Caki2 (cell line): ENCODE measurements at regions not wholly inside any gene's neighbourhood (a gene's known extent, or its start where the extent isn't known, plus 50 kb on each side); places are given as distances from the start of the nearest gene placed in this dataset.
"Not testable (repeated sequence)": the region's sequence is repeated elsewhere in the genome, so short reads cannot be mapped to it uniquely, and the experiment has no call there.

Experiments
- DNase-seq: peaks from one replicate; pipeline ENCODE4 v3.0.0-alpha.2; 2015; ENCODE audit warnings: low read depth
- in situ Hi-C: cut with HindIII; loops from 2 replicates; pipeline ENCODE4 v1.10.0; 2016; ENCODE audit warnings: low sequenced_read_pairs, low pct_unique_long_range_greater_than_20kb, mixed read lengths

DNA sequence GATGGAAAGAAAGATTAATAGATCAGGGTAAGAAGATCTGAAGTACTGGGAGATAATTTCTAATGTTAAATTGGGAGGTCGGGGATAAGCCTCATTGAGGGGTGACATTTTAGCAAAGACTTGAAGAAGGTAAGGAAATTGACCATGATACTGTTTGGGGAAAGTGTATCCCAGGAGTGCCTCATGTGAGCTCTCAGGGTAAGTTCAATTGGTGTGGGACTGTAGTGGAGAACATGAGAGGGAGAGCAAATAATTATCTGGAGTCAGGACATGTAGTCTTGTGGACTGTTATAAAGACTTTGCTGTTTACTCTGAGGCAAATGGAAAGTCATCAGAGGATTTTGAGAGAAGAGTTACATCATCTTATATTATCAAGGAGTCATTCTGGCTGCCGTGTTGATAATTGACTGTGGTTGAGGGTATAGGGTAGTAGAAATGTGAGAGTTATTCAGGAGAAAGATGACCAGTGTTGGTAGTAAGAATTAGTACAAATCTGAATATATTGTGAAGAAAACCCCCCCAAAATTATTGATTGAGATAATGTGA, 624.4 kb downstream of the ADCYAP1 start:
- DNase-seq, result no peak
- in situ Hi-C loops, result no loop called here

DNA sequence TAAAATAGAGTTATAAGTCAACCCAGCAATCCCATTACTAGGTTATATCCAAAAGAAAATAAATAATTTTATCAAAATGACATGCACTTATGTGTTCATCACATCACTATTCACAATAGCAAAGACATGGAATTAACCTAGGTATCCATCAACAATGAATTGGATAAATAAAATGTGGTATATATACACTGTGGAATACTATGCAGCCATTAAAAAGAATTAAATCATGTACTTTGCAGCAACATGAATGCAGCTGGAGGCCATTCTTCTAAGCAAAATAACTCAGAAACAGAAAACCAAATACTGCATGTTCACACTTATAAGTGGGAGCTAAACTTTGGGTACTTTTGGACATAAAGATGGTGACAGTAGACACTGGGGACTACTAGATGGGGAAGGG, 626.0 kb downstream of the ADCYAP1 start:
- in situ Hi-C loops, result no loop called here
- no peak for DNase-seq

DNA sequence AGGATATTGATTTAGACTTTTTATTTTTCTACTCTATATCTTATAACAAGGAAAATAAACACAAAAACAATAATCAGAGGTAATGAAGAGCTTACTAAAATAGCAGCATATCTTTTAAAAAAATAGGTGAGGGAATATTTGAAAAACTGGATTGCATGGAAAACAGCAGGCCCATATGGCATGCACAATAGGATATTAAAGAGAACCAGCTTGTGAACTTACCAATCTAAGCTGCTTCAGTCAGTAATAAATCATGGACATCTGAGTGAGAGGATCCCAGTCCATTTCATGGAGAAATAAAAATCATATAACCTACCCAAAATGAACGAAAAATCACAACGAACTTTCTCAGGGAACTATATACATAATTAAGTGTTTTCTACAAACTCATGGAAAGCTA, 634.6 kb downstream of the ADCYAP1 start:
- no peak for DNase-seq
- in situ Hi-C loops, result no loop called here

GRCh38 chr18:1541478-1541877, 636.8 kb downstream of the ADCYAP1 start:
- DNase-seq, result no peak
- in situ Hi-C loops, result no loop called here

GRCh38 chr18:1542230-1542774, 637.6 kb downstream of the ADCYAP1 start:
- in situ Hi-C loops, result no loop called here
- no peak for DNase-seq

DNA sequence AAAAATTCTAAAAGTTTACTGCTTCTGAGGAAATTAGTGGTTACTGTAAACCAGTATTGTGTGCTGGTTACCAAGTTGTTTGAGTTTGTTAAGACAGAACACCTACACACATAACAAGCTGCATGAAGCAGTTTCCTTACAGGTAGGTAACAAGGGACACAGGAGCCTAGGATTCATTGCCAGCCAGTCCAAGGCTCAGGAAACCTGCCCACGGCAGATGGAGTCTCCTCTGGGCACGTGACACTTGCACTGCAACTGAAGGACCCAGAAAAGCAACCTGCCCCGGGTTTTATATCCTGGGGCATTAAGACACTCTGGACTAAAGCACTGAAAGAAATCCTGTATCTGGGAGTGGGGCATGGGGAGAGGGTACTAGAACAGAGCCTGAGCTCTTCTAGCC, 639.3 kb downstream of the ADCYAP1 start:
- in situ Hi-C loops, result no loop called here
- no peak for DNase-seq

- in situ Hi-C loops, DNase-seq: not testable (repeated sequence)
Measured at GRCh38 chr18:1557711-1558110, 653.0 kb downstream of the ADCYAP1 start.

DNA sequence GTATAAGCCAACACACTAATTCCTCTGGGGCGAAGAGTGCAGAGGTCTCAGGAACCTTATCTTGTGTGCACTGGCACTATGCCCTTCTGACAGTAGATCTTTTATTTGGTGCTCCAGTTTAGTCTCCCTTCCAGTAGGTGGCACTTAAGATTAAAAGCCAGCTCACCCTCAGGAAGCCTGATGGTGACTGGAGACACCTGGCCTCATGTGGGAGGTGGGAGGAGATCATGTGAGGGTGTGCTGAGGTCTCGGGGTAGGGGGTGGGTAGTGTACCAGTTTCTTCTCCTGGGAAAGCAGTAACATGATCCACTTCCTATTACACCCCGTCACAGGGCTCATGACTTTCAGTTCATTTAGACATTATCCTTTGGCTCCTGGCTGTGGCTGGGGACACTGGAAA, 654.9 kb downstream of the ADCYAP1 start:
- in situ Hi-C loops, result no loop called here
- DNase-seq, result no peak

DNA sequence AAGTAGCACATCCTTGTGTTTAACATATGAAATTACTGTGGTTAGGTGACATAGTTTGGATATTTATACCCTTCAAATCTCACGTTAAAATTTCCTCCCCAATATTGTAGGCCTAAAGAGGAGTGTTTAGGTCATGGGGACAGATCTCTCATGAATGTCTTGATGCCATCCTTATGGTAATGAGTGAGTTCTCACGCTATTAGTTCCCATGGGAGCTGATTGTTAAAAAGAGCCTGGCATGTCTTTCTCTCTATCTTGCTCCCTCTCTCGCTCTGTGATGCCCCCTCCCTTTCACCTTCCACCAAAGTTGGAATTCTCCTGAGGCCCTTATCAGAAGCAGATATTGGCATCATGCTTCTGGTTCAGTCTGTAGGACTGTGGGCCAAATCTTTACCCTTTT, 660.1 kb downstream of the ADCYAP1 start:
- DNase-seq, result no peak
- in situ Hi-C loops, result no loop called here

GRCh38 chr18:1571206-1571605, 666.5 kb downstream of the ADCYAP1 start:
- in situ Hi-C loops, result no loop called here
- no peak for DNase-seq

DNA sequence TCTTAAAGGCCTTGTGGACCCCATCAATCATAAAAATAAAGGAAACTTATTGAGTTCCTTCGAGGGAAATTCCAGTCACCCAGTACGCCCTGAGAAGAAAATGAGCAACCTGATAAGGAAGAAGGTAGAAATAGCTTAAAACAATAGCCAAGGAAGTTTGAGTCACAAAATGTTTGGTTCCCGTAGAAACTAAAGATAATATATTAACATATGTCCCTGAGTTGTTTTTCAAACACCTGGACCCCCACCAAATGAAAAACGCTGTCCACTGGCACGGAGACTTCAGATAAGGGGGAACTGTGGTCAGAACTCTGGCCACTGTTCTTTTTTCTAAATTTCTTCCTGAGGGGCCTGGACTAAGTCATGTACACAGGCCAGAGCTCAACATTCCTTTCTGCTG, 669.1 kb downstream of the ADCYAP1 start:
- in situ Hi-C loops, result no loop called here
- DNase-seq, result no peak

GRCh38 chr18:1575084-1575483, 670.4 kb downstream of the ADCYAP1 start:
- in situ Hi-C loops, result no loop called here
- no peak for DNase-seq

DNA sequence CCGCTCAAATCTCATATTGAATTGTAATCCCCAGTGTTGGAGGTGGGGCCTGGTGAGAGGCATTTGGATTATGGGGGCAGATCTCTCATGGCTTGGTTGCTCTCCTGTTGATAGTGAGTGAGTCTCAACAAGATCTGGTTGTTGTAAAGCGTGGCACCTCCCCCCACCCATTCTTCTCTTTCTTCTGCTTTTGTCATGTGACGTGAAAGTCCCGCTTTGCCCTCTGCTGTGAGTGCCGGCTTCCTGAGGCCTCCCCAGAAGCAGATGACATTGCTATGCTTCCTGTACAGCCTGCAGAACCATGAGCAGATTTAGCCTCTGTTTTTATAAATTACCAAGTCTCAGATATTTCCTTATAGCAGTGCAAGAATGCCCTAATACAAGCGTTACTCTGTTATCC, 673.8 kb downstream of the ADCYAP1 start:
- no peak for DNase-seq
- in situ Hi-C loops, result no loop called here

DNA sequence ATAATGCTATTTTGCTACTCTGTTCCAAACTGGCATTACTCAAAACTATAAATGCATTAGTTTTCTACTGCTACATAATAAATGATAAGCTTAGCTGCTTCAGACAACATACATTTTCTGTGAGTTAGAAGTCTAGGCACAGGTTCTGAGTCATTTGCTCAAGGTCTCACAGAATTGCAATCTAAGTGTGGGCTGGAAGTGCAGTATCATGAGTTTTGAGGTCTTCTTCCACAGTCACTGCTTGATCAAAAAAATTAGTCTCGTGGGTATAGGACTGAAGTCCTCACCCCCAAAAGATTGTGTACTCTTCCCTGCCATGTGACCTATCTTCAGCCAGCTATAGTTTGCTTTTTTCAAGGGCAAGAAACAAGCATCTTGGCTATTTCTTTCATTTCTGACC, 676.9 kb downstream of the ADCYAP1 start:
- DNase-seq, result no peak
- in situ Hi-C loops, result no loop called here

GRCh38 chr18:1585881-1586488, 681.3 kb downstream of the ADCYAP1 start:
- in situ Hi-C loops, result no loop called here

GRCh38 chr18:1593091-1593490, 688.4 kb downstream of the ADCYAP1 start:
- in situ Hi-C loops, result no loop called here
- DNase-seq, result no peak

More at GRCh38 chr18:1585881-1586488, 681.3 kb downstream of the ADCYAP1 start:
- peak; percentile 16 for DNase-seq

DNA sequence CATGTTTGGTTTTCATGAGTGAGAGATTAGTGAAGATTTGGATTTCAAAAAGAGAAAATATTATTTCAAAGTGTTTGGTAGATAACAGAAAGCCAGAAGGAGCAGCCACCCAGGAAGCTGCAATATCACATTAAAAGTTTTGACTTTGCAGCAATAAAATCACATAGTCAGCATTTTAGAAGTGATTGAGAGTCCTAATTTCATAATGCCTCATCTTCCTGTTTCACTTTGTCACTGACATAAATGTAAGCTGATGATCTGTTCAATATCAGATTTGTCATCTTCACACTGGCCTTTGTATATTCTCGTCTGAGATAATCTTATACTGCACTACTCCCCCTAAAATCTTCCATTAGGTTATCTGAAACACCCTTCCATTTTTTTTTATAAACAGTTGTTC, 690.5 kb downstream of the ADCYAP1 start:
- DNase-seq, result no peak
- in situ Hi-C loops, result no loop called here

GRCh38 chr18:1599196-1599595, 694.5 kb downstream of the ADCYAP1 start:
- no peak for DNase-seq
- in situ Hi-C loops, result no loop called here

- in situ Hi-C loops, result no loop called here
- no peak for DNase-seq
Measured at GRCh38 chr18:1604751-1605150, 700.1 kb downstream of the ADCYAP1 start.

GRCh38 chr18:1618364-1618763, 713.7 kb downstream of the ADCYAP1 start:
- in situ Hi-C loops, result no loop called here
- no peak for DNase-seq
